GM10266 (cell line): ENCODE measurements at regions not wholly inside any gene's neighbourhood (a gene's known extent, or its start where the extent isn't known, plus 50 kb on each side); places are given as distances from the start of the nearest gene placed in this dataset.
"Not testable (repeated sequence)": the region's sequence is repeated elsewhere in the genome, so short reads cannot be mapped to it uniquely, and the experiment has no call there.

Source experiments
- DNase-seq: peaks from one replicate; pipeline ENCODE4 v3.0.0; 2012; ENCODE audit errors: extremely low spot score
- TF ChIP-seq, protein P1 (sequence below): IDR thresholded peaks from 2 replicates; pipeline ENCODE4 v1.5.1; 2012; ENCODE audit warnings: mild to moderate bottlenecking, low read depth; ENCODE audit not compliant: control insufficient read depth, insufficient read depth; ENCODE audit errors: missing control alignments

- TF ChIP-seq, protein P1, sequence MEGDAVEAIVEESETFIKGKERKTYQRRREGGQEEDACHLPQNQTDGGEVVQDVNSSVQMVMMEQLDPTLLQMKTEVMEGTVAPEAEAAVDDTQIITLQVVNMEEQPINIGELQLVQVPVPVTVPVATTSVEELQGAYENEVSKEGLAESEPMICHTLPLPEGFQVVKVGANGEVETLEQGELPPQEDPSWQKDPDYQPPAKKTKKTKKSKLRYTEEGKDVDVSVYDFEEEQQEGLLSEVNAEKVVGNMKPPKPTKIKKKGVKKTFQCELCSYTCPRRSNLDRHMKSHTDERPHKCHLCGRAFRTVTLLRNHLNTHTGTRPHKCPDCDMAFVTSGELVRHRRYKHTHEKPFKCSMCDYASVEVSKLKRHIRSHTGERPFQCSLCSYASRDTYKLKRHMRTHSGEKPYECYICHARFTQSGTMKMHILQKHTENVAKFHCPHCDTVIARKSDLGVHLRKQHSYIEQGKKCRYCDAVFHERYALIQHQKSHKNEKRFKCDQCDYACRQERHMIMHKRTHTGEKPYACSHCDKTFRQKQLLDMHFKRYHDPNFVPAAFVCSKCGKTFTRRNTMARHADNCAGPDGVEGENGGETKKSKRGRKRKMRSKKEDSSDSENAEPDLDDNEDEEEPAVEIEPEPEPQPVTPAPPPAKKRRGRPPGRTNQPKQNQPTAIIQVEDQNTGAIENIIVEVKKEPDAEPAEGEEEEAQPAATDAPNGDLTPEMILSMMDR: no peak
Observed at GRCh38 chr5:156208271-156208670, 118.7 kb upstream of the SGCD start.

DNA sequence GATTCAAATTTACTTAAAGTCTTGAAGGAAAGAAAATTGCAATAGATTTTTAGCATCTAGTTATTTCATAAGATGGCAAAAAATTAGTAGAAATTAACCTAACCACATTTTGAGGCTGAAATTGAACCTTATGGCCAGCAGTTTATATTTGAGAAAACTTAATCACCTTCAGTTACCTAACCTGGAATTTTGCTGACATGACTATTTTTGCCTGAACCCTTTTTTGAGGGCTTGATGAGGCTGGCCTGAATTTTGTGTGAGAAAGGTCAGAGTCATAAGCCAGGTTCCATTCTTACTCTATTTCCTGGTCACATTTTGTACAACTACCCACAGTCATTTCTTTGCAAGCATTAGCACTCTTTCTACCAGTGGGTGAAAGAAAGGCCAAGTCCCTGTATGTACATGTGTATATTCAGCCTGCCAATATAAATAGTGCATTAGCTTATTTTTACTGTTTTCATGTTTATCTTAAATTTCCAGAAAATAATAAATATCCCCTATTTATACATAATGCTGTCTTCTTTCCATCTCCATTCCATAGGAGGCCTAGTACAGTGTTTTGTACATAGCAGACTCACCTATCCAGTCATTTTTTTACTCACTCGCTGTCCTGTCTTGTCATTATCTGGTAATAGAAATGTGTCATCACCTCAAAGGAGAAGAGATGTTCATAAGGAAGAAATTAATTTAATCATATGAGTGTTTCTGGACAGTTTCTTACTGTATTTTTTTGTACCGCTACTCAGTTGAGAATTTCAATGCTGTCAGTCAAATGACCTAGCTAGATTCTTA, 108.4 kb upstream of the SGCD start:
- DNase-seq: no peak
- TF ChIP-seq, protein P1: no peak

More at GRCh38 chr5:156208271-156208670, 118.7 kb upstream of the SGCD start:
- DNase-seq: no peak

- no peak for DNase-seq
- TF ChIP-seq, protein P1: no peak
Observed at GRCh38 chr5:156219483-156220005, 107.4 kb upstream of the SGCD start.

DNA sequence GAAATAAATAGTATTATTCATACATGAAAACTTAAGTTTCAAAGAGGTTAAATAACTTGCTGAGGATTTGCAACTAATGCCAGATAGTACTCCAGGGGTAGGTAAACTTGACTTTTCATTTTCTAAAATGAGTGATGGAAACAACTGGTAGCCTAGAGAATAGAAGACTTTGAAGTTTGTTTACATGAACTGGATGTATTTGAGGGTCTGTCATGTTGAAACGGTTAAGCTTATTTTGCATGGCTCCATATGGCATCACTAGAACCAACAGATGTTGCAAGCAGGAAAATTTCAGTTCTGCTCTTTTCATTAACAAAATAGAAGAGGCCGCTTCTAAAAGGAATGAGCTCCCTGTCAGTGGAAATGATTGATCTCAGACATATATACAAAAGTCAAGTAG, 105.1 kb upstream of the SGCD start:
- TF ChIP-seq, protein P1: no peak
- no peak for DNase-seq

DNA sequence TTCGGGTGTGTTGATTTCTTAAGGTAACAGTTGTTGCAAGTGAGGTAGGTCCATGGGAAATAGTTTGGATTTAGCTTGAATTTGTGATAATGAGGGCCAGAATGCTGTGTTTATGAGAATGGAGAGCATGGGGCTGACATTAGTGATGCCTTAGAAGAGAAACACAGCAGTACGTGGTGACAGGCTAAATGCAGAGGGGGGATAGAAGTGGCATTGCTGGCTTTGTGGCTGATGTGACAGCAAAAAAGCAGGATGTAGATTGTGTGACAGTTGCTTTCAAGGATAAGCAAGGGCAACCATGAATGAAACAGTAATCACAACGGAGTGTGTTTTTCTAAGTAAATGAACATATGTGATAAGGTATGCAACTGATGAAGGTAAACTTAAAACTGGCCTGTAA, 103.4 kb upstream of the SGCD start:
- TF ChIP-seq, protein P1: no peak
- no peak for DNase-seq

GRCh38 chr5:156226485-156226884, 100.5 kb upstream of the SGCD start:
- DNase-seq: not testable (repeated sequence)

- DNase-seq: no peak
- TF ChIP-seq, protein P1: no peak
Observed at GRCh38 chr5:156230887-156231286, 96.1 kb upstream of the SGCD start.
